Neutrophil (primary cell): ENCODE measurements at regions not wholly inside any gene's neighbourhood (a gene's known extent, or its start where the extent isn't known, plus 50 kb on each side); places are given as distances from the start of the nearest gene placed in this dataset.

ENCODE experiments used
- H3K27ac ChIP-seq: fragments of 200-600 bp; sonication (generic); 2 replicates; pipeline ENCODE4 v1.5.1; 2016; ENCODE audit warnings: mild to moderate bottlenecking, moderate library complexity
- H3K27me3 ChIP-seq: fragments of 200-600 bp; sonication (generic); 2 replicates; pipeline ENCODE4 v1.6.0; 2016; ENCODE audit warnings: mild to moderate bottlenecking
- H3K36me3 ChIP-seq: fragments of 200-600 bp; sonication (generic); 2 replicates; pipeline ENCODE4 v1.5.1; 2017
- H3K4me1 ChIP-seq, 2 experiments: fragments of 200-600 bp in 1 of 2; sonication (generic) in 1 of 2; 1 replicate in 1 of 2; 2 replicates in 1 of 2; pipeline versions ENCODE4 v1.5.1 to v1.6.1; 2013 to 2016; ENCODE audit warnings: low read depth in 1 of 2, low read length in 1 of 2, mild to moderate bottlenecking in 1 of 2, moderate library complexity in 1 of 2; ENCODE audit not compliant: control insufficient read depth in 1 of 2, insufficient read depth in 1 of 2
- H3K4me3 ChIP-seq, 2 experiments: fragments of 200-600 bp in 1 of 2; sonication (generic) in 1 of 2; 1 replicate in 1 of 2; 2 replicates in 1 of 2; pipeline ENCODE4 v1.5.1; 2013 to 2016; ENCODE audit warnings: low read depth in 1 of 2, low read length in 1 of 2, mild to moderate bottlenecking in 1 of 2, moderate library complexity in 1 of 2
- H3K9me3 ChIP-seq: fragments of 200-600 bp; sonication (generic); 2 replicates; pipeline ENCODE4 v1.5.1; 2016
- CTCF ChIP-seq: fragments of 200-600 bp; sonication (generic); IDR thresholded peaks from 2 replicates; pipeline ENCODE4 v1.5.1; 2016; ENCODE audit warnings: antibody characterized with exemption

GRCh38 chr1:95353194-95353593, 119.2 kb downstream of the RWDD3 start:
- H3K36me3 ChIP-seq: no peaks in the 10 kb centered on the region
- no peak for TF ChIP-seq CTCF
- H3K4me3 ChIP-seq: no peak overlapping the region
- no peak overlapping the region for H3K27ac ChIP-seq
- no peaks in the 10 kb centered on the region for H3K4me1 ChIP-seq
- H3K27me3 ChIP-seq: no peaks in the 10 kb centered on the region
- no peaks in the 10 kb centered on the region for H3K9me3 ChIP-seq

DNA sequence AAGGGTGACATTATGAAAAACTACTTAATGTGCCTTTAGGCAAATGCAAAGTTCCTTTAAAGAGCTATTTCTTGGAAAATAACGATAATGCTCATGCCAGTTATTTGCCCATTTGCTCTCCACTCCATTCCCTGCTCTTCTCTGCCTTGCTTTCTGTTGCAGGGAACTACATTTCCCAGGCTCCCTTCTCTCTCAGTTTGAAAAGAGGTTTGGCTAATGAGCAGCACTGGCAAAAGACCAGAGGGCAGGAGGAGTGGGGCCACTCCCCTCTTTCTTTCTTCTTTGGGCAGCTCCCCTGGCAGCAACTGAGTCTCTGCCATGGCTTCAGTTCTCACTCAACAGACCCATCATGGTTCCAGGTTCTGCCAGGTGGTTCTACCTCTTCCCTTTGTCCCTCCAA, 130.5 kb downstream of the RWDD3 start:
- Histone ChIP-seq H3K27me3 (no peaks in the 10 kb centered on the region), H3K4me1 (no peaks in the 10 kb centered on the region), H3K27ac (no peak overlapping the region), H3K4me3 (no peak overlapping the region), H3K36me3 (no peaks in the 10 kb centered on the region), H3K9me3 (no peaks in the 10 kb centered on the region)
- no peak for TF ChIP-seq CTCF

DNA sequence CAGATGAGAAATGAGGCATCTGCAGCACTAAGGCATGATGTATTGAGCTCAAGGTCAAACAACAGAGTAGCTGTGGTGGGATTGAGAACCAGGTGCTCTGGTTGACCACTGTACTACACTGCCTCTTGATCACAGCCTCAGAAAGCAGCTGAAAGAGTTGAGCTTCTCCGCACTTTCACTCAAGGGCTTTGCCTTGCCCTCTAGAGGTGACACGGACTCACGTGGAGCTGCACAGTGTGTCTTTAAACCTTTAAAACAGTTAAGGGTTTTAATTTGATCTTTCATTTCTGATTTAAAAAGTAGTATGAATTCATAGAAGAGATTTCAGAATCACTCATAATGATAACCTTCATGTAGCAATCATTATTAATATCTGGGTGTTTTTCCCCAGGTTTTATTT, 132.5 kb downstream of the RWDD3 start:
- no peak overlapping the region for H3K27ac ChIP-seq
- no peaks in the 10 kb centered on the region for H3K36me3 ChIP-seq
- no peaks in the 10 kb centered on the region for H3K27me3 ChIP-seq
- TF ChIP-seq CTCF: no peak
- no peak overlapping the region for H3K4me3 ChIP-seq
- H3K4me1 ChIP-seq: no peaks in the 10 kb centered on the region
- H3K9me3 ChIP-seq: no peaks in the 10 kb centered on the region

DNA sequence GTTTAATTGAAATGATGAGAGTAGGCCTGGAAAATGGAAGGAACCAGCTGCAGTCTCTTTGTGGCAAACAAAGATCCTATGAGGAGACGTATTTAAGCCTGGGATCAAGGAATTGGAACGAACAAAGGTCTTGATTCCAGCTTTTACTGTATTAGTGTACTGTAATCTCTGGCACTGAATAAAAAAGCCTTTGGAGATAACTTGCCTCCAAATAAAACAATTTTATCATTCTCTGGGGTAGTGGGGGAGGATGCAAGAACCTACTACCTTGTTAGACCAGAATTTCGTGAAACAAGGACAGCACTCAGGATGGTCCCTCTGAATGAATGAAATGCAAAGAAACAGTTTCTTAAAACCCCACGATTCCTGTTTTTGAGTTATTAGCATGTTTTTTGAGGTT, 134.2 kb downstream of the RWDD3 start:
- TF ChIP-seq CTCF: no peak
- Histone ChIP-seq H3K27ac (no peak overlapping the region), H3K4me3 (no peak overlapping the region), H3K36me3 (no peaks in the 10 kb centered on the region), H3K4me1 (no peaks in the 10 kb centered on the region), H3K9me3 (no peaks in the 10 kb centered on the region), H3K27me3 (no peaks in the 10 kb centered on the region)

DNA sequence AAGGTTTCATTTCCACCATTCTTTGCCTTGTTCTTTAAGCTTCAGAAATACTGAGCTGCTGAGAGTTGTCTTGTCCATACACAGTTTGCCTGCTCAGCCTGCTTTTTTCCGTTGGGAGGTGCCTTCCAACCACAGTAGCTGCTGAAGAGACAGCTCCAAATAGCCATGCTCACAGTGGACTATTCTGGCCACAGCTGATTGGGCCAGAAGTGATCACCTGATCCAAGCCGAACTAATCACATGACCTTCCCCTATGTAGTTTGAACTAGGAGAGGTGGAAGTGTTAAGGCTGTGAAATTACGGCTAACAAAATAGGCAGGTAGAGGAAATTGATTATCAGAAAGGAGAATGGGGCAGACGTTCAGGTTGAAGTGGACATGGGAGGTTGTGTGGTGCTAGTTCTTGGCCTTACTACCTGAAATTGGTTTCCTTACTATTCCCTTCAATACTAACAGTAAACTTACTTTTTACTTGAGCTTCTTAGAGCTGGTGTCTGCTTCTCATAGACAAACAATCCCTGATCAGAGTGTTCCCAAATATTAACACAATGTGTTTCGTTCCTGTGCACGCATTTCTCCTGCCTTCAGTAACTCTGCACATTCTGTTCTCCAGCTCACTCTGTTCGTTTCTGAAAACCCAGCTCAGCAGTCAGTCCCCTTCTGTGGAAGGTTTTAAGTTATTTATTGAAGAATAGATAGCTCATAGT, 136.1 kb downstream of the RWDD3 start:
- no peaks in the 10 kb centered on the region for H3K36me3 ChIP-seq
- no peaks in the 10 kb centered on the region for H3K27me3 ChIP-seq
- no peaks in the 10 kb centered on the region for H3K9me3 ChIP-seq
- no peak overlapping the region for H3K4me3 ChIP-seq
- no peak overlapping the region for H3K27ac ChIP-seq
- no peak for TF ChIP-seq CTCF
- H3K4me1 ChIP-seq: no peaks in the 10 kb centered on the region
